Peyer's patch (tissue), 4 donors: ENCODE measurements at regions not wholly inside any gene's neighbourhood (a gene's known extent, or its start where the extent isn't known, plus 50 kb on each side); places are given as distances from the start of the nearest gene placed in this dataset.
"Not testable (repeated sequence)": the region's sequence is repeated elsewhere in the genome, so short reads cannot be mapped to it uniquely, and the experiment has no call there.

Experiments used
- DNase-seq, 3 donors: peaks; one replicate each; pipeline ENCODE4 v3.0.0-alpha.2; 2017 to 2019
- H3K27ac ChIP-seq, 4 donors: fragments of 200-600 bp; sonication (generic); one replicate each; pipeline ENCODE4 v1.5.1; 2016 to 2019
- H3K27me3 ChIP-seq, 2 donors: fragments of 200-600 bp; sonication (generic); one replicate each; pipeline ENCODE4 v1.5.1; 2019
- H3K36me3 ChIP-seq, 3 donors: fragments of 200-600 bp; sonication (generic); one replicate each; pipeline ENCODE4 v1.5.1; 2016 to 2019
- H3K4me1 ChIP-seq, 4 donors: fragments of 200-600 bp; sonication (generic); one replicate each; pipeline ENCODE4 v1.5.1; 2016 to 2019
- H3K4me3 ChIP-seq, 4 donors: fragments of 200-600 bp; sonication (generic); 1 replicate in 3 of 4; 2 replicates in 1 of 4; pipeline ENCODE4 v1.5.1; 2016 to 2019; ENCODE audit warnings: mild to moderate bottlenecking in 1 of 4
- H3K9me3 ChIP-seq, 4 donors: fragments of 200-600 bp; sonication (generic); one replicate each; pipeline ENCODE4 v1.5.1; 2016 to 2019; ENCODE audit warnings: mild to moderate bottlenecking in 1 of 4
- CTCF ChIP-seq, 6 experiments: fragments of 450-650 bp in 4 of 6; fragments of 200-600 bp in 2 of 6; sonication (generic) in 1 of 6; IDR thresholded peaks; one replicate each; pipeline ENCODE4 v1.5.1; 2017 to 2019; ENCODE audit warnings: antibody characterized with exemption in 6 of 6, mild to moderate bottlenecking in 3 of 6, moderate library complexity in 1 of 6
- POLR2A ChIP-seq, 2 donors: fragments of 450-650 bp; IDR thresholded peaks; one replicate each; pipeline ENCODE4 v1.5.1; 2017; ENCODE audit warnings: antibody characterized with exemption in 2 of 2, mild to moderate bottlenecking in 2 of 2, moderate library complexity in 2 of 2

DNA sequence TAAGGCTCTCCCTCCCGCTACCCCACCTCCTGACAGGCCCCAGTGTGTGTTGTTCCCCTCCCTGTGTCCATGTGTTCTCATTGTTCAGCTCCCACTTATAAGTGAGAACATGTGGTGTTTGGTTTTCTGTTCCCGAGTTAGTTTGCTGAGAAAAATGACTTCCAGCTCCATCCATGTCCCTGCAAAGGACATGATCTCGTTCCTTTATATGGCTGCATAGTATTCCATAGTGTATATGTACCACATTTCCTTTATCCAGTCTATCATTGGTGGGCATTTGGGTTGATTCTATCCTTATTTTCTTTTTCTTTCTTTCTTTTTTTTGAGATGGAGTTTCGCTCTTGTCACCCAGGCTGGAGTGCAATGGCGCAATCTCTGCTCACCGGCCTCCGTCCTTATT, 57.8 kb upstream of the RASSF3 start:
- H3K9me3 ChIP-seq, H3K36me3 ChIP-seq, H3K4me1 ChIP-seq, H3K4me3 ChIP-seq, DNase-seq, H3K27me3 ChIP-seq, H3K27ac ChIP-seq: not testable (repeated sequence)

DNA sequence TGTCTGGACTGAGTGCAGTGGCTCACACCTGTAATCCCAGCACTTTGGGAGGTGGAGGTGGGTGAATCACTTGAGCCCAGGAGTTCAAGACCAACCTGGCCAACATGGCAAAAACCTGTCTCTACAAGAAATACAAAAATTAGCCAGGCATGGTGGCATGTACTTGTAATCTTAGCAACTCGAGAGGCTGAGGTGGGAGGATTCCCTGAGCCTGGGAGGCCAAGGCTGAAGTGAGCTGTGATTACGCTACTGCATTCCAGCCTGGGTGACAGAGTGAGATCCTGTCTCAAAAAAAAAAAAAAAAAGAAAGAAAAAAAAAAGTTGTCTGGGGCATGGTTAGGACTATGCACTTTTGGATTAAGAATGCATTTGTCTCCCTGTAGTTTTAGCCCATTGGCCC, 56.6 kb upstream of the RASSF3 start:
- not testable (repeated sequence) for H3K27me3 ChIP-seq, H3K27ac ChIP-seq, H3K4me1 ChIP-seq, H3K4me3 ChIP-seq, H3K9me3 ChIP-seq, H3K36me3 ChIP-seq
- DNase-seq = peak in 1 of 3 donors; percentile 34

DNA sequence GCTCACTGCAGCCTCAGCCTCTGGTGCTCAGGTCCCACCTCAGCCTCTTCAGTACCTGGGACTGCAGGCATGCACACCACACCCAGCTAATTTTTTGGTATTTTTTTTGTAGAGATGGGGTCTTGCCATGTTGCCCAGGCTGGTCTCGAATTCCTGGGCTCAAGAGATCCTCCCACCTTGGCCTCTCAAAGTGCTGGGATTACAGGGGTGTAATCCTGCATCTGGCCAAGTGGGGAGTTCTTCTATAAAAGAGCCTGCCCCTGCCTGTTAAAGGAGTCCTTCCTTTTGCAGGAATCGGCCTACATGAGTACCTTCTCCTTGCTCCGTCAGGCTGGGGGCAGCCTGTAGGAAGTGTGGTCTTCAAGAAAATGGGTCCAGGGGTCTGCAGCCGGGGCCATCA, 54.1 kb upstream of the RASSF3 start:
- DNase-seq = no peak
- no peaks in the 10 kb centered on the region for H3K27me3 ChIP-seq
- H3K4me3 ChIP-seq = no peak overlapping the region
- H3K36me3 ChIP-seq = no peaks in the 10 kb centered on the region
- H3K4me1 ChIP-seq = no peaks in the 10 kb centered on the region
- no peak overlapping the region for H3K27ac ChIP-seq
- no peak for TF ChIP-seq POLR2A (IDR thresholded peaks at IDR 0.05)
- no peak for TF ChIP-seq CTCF (IDR thresholded peaks at IDR 0.05)
- no peaks in the 10 kb centered on the region for H3K9me3 ChIP-seq

DNA sequence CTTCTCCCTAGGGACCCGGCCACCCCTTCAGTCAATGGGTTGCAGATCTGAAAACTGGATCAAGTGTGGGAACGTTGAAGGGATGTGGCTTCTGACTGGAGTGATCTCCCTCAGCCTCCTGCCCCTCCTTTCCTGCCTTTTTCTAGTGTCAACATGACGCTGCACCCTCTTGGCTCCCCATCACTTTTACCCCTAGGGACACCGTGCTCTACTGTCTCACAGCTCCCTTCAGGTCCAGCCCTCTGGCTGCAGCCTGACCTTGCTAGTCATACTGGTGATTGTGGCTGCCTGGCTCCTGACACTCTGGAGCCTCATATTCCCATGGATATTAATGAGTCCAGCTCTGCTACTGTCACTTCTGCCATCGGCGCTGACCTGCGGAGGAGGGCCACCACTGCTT, 51.5 kb upstream of the RASSF3 start:
- no peaks in the 10 kb centered on the region for H3K27me3 ChIP-seq
- no peak overlapping the region for H3K4me3 ChIP-seq
- no peaks in the 10 kb centered on the region for H3K4me1 ChIP-seq
- no peaks in the 10 kb centered on the region for H3K36me3 ChIP-seq
- TF ChIP-seq CTCF (IDR thresholded peaks at IDR 0.05) (no peak), POLR2A (IDR thresholded peaks at IDR 0.05) (no peak)
- no peaks in the 10 kb centered on the region for H3K9me3 ChIP-seq
- no peak overlapping the region for H3K27ac ChIP-seq
- DNase-seq = no peak

- no peak for DNase-seq
- Histone ChIP-seq H3K4me1 (no peaks in the 10 kb centered on the region), H3K4me3 (no peak overlapping the region), H3K9me3 (no peaks in the 10 kb centered on the region), H3K27ac (no peak overlapping the region), H3K36me3 (no peaks in the 10 kb centered on the region), H3K27me3 (no peaks in the 10 kb centered on the region)
- TF ChIP-seq POLR2A (IDR thresholded peaks at IDR 0.05) (no peak), CTCF (IDR thresholded peaks at IDR 0.05) (no peak)
Measured at GRCh38 chr12:64560396-64561301, 49.6 kb upstream of the RASSF3 start.
